Muscle layer of duodenum (tissue), 2 donors: ENCODE measurements at regions not wholly inside any gene's neighbourhood (a gene's known extent, or its start where the extent isn't known, plus 50 kb on each side); places are given as distances from the start of the nearest gene placed in this dataset.

ENCODE experiments used
- H3K27ac ChIP-seq: one replicate; pipeline ENCODE4 v1.7.0; 2013; ENCODE audit warnings: mild to moderate bottlenecking, low read length
- H3K27me3 ChIP-seq: one replicate; pipeline ENCODE4 v1.7.0; 2013; ENCODE audit warnings: low read depth, mild to moderate bottlenecking, control low read depth, low read length
- H3K36me3 ChIP-seq, 2 donors: one replicate each; pipeline ENCODE4 v1.7.0; 2013; ENCODE audit warnings: low read length in 2 of 2, control low read depth in 1 of 2, mild to moderate bottlenecking in 1 of 2; ENCODE audit not compliant: insufficient read depth in 2 of 2, control insufficient read depth in 1 of 2
- H3K4me1 ChIP-seq, 2 donors: one replicate each; pipeline ENCODE4 v1.7.0; 2013; ENCODE audit warnings: low read length in 2 of 2, mild to moderate bottlenecking in 2 of 2, control low read depth in 1 of 2, moderate library complexity in 1 of 2; ENCODE audit not compliant: insufficient read depth in 2 of 2, control insufficient read depth in 1 of 2
- H3K4me3 ChIP-seq, 2 donors: one replicate each; pipeline ENCODE4 v1.7.0; 2013; ENCODE audit warnings: low read length in 2 of 2, low read depth in 1 of 2, mild to moderate bottlenecking in 1 of 2
- H3K9me3 ChIP-seq, 2 donors: one replicate each; pipeline ENCODE4 v1.7.0; 2013; ENCODE audit warnings: low read length in 2 of 2, control low read depth in 1 of 2, mild to moderate bottlenecking in 1 of 2; ENCODE audit not compliant: control insufficient read depth in 1 of 2
- donor health status: healthy.

- H3K27me3 ChIP-seq: no peaks in the 10 kb centered on the region
- H3K4me1 ChIP-seq: no peaks in the 10 kb centered on the region
- no peak overlapping the region for H3K4me3 ChIP-seq
- H3K27ac ChIP-seq: no peak overlapping the region
- no peaks in the 10 kb centered on the region for H3K36me3 ChIP-seq
- H3K9me3 ChIP-seq: no peaks in the 10 kb centered on the region
Observed at GRCh38 chr5:115402092-115402491, 105.6 kb upstream of the CCDC112 start.

- H3K36me3 ChIP-seq: no peaks in the 10 kb centered on the region
- H3K27ac ChIP-seq: no peak overlapping the region
- no peaks in the 10 kb centered on the region for H3K27me3 ChIP-seq
- H3K4me1 ChIP-seq: no peaks in the 10 kb centered on the region
- H3K9me3 ChIP-seq: no peaks in the 10 kb centered on the region
- H3K4me3 ChIP-seq: no peak overlapping the region
Observed at GRCh38 chr5:115398719-115399118, 102.3 kb upstream of the CCDC112 start.

- Histone ChIP-seq H3K36me3 (no peaks in the 10 kb centered on the region), H3K4me3 (no peak overlapping the region), H3K9me3 (no peaks in the 10 kb centered on the region), H3K27me3 (no peaks in the 10 kb centered on the region), H3K4me1 (no peaks in the 10 kb centered on the region), H3K27ac (no peak overlapping the region)
Observed at GRCh38 chr5:115396688-115397087, 100.2 kb upstream of the CCDC112 start.

GRCh38 chr5:115396081-115396480 is 99.6 kb upstream of the CCDC112 start:
- Histone ChIP-seq H3K9me3 (no peaks in the 10 kb centered on the region), H3K4me1 (no peaks in the 10 kb centered on the region), H3K36me3 (no peaks in the 10 kb centered on the region), H3K4me3 (no peak overlapping the region), H3K27ac (no peak overlapping the region), H3K27me3 (no peaks in the 10 kb centered on the region)

- Histone ChIP-seq H3K27ac (no peak overlapping the region), H3K36me3 (no peaks in the 10 kb centered on the region), H3K9me3 (no peaks in the 10 kb centered on the region), H3K4me3 (no peak overlapping the region), H3K4me1 (no peaks in the 10 kb centered on the region), H3K27me3 (no peaks in the 10 kb centered on the region)
Observed at GRCh38 chr5:115394531-115394930, 98.1 kb upstream of the CCDC112 start.

GRCh38 chr5:115393239-115393638 is 96.8 kb upstream of the CCDC112 start:
- Histone ChIP-seq H3K27me3 (no peaks in the 10 kb centered on the region), H3K4me3 (no peak overlapping the region), H3K4me1 (no peaks in the 10 kb centered on the region), H3K36me3 (no peaks in the 10 kb centered on the region), H3K27ac (no peak overlapping the region), H3K9me3 (no peaks in the 10 kb centered on the region)

GRCh38 chr5:115392611-115393010 is 96.2 kb upstream of the CCDC112 start:
- Histone ChIP-seq H3K4me3 (no peak overlapping the region), H3K9me3 (no peaks in the 10 kb centered on the region), H3K27me3 (no peaks in the 10 kb centered on the region), H3K27ac (no peak overlapping the region), H3K36me3 (no peaks in the 10 kb centered on the region), H3K4me1 (no peaks in the 10 kb centered on the region)

GRCh38 chr5:115391780-115392179 is 95.3 kb upstream of the CCDC112 start:
- no peak overlapping the region for H3K4me3 ChIP-seq
- H3K9me3 ChIP-seq: no peaks in the 10 kb centered on the region
- H3K36me3 ChIP-seq: no peaks in the 10 kb centered on the region
- no peak overlapping the region for H3K27ac ChIP-seq
- no peaks in the 10 kb centered on the region for H3K4me1 ChIP-seq
- no peaks in the 10 kb centered on the region for H3K27me3 ChIP-seq

GRCh38 chr5:115389799-115390382 is 93.4 kb upstream of the CCDC112 start:
- no peaks in the 10 kb centered on the region for H3K36me3 ChIP-seq
- no peaks in the 10 kb centered on the region for H3K27me3 ChIP-seq
- H3K4me3 ChIP-seq: no peak overlapping the region
- no peaks in the 10 kb centered on the region for H3K9me3 ChIP-seq
- no peaks in the 10 kb centered on the region for H3K4me1 ChIP-seq
- no peak overlapping the region for H3K27ac ChIP-seq

- Histone ChIP-seq H3K4me3 (no peak overlapping the region), H3K9me3 (no peaks in the 10 kb centered on the region), H3K27ac (no peak overlapping the region), H3K27me3 (no peaks in the 10 kb centered on the region), H3K36me3 (no peaks in the 10 kb centered on the region), H3K4me1 (no peaks in the 10 kb centered on the region)
Observed at GRCh38 chr5:115389034-115389798, 92.8 kb upstream of the CCDC112 start.

GRCh38 chr5:115388240-115388639 is 91.8 kb upstream of the CCDC112 start:
- Histone ChIP-seq H3K27ac (no peak overlapping the region), H3K36me3 (no peaks in the 10 kb centered on the region), H3K4me1 (no peaks in the 10 kb centered on the region), H3K4me3 (no peak overlapping the region), H3K9me3 (no peaks in the 10 kb centered on the region), H3K27me3 (no peaks in the 10 kb centered on the region)

GRCh38 chr5:115387816-115388215 is 91.4 kb upstream of the CCDC112 start:
- H3K27me3 ChIP-seq: no peaks in the 10 kb centered on the region
- H3K4me1 ChIP-seq: no peaks in the 10 kb centered on the region
- H3K27ac ChIP-seq: no peak overlapping the region
- H3K9me3 ChIP-seq: no peaks in the 10 kb centered on the region
- no peak overlapping the region for H3K4me3 ChIP-seq
- H3K36me3 ChIP-seq: no peaks in the 10 kb centered on the region
